K562 (cell line): ENCODE measurements at regions not wholly inside any gene's neighbourhood (a gene's known extent, or its start where the extent isn't known, plus 50 kb on each side); places are given as distances from the start of the nearest gene placed in this dataset.
"Not testable (repeated sequence)": the region's sequence is repeated elsewhere in the genome, so short reads cannot be mapped to it uniquely, and the experiment has no call there.

Experiments
- ATAC-seq: fragments of 200-7000 bp; cut with Tn5 transposase; 3 replicates; pipeline ENCODE4 v1.9.1; 2020; ENCODE audit warnings: moderate library complexity
- BruUV-seq: library from RNA; stranded (reverse); fragments of 400-500 nt; replicated peaks from 2 replicates; lab custom pipeline; 2021; lab: Mats Ljungman, UMichigan
- CTCF ChIA-PET: fragments of 300-600 bp; formaldehyde crosslinking; extraction: SDS; loops from one replicate; lab custom pipeline; 2021; ENCODE audit warnings: low intra/inter-chr PET ratio; lab: Yijun Ruan, JAX
- POLR2A ChIA-PET: fragments of 300-600, 350-650 bp; sonication (Branson Sonifier 250); formaldehyde crosslinking; extraction: SDS; loops from one replicate; lab custom pipeline; 2021; ENCODE audit warnings: antibody characterized with exemption, inconsistent platforms; lab: Yijun Ruan, JAX
- DNase-seq, 4 experiments: peaks; one replicate each; pipeline versions ENCODE4 v3.0.0 to v3.0.0-alpha.2; 2011 to 2018; ENCODE audit warnings: low spot score in 3 of 4, mixed read lengths in 3 of 4; ENCODE audit errors: extremely low read depth in 1 of 4
- FAIRE-seq: peaks from 2 replicates; lab custom pipeline; 2011; peaks lifted over from hg19 to GRCh38; lab: Jason Lieb, UNC
- H2AFZ ChIP-seq: 2 replicates; pipeline ENCODE4 v1.6.0; 2011; ENCODE audit warnings: low read depth, low read length, control low read depth, inconsistent platforms
- H3K27ac ChIP-seq: fragments of 200-600 bp; 3 replicates; pipeline ENCODE4 v1.8.0; 2011; ENCODE audit warnings: low read depth, mild to moderate bottlenecking, control low read depth, inconsistent platforms, low read length, moderate library complexity, mixed read lengths; ENCODE audit errors: extremely low read depth
- H3K27me3 ChIP-seq, 2 experiments: fragments of 300-600 bp in 1 of 2; 2 replicates in 1 of 2; 3 replicates in 1 of 2; pipeline versions ENCODE4 v1.6.0 to v1.8.0; 2011; ENCODE audit warnings: inconsistent platforms in 2 of 2, low read length in 2 of 2, mild to moderate bottlenecking in 1 of 2, mixed read lengths in 1 of 2, moderate library complexity in 1 of 2; ENCODE audit not compliant: control insufficient read depth in 2 of 2, insufficient read depth in 2 of 2
- H3K36me3 ChIP-seq: fragments of 300-600 bp; 3 replicates; pipeline ENCODE4 v1.8.0; 2011; ENCODE audit warnings: mild to moderate bottlenecking, low read length, inconsistent platforms; ENCODE audit not compliant: control insufficient read depth, insufficient read depth
- H3K4me1 ChIP-seq, 2 experiments: fragments of 200-600 bp in 1 of 2; replicated peaks in 1 of 2; 2 replicates in 1 of 2; 3 replicates in 1 of 2; pipeline versions ENCODE4 v1.5.1 to v1.8.0; 2011; ENCODE audit warnings: inconsistent platforms in 2 of 2, low read length in 2 of 2, mild to moderate bottlenecking in 1 of 2, mixed read lengths in 1 of 2, moderate library complexity in 1 of 2; ENCODE audit not compliant: control insufficient read depth in 2 of 2, insufficient read depth in 2 of 2
- H3K4me2 ChIP-seq: 2 replicates; pipeline ENCODE4 v1.6.1; 2011; ENCODE audit warnings: low read length, control low read depth, inconsistent platforms, mixed read lengths; ENCODE audit not compliant: insufficient read depth
- H3K4me3 ChIP-seq: fragments of 200-600 bp; sonication (generic), shearing (Covaris generic); 2 replicates; pipeline ENCODE4 v1.5.1; 2016; ENCODE audit warnings: control low read depth, inconsistent platforms
- H3K79me2 ChIP-seq: fragments of 200-600 bp; 3 replicates; pipeline ENCODE4 v1.8.0; 2011; ENCODE audit warnings: low read length, inconsistent platforms; ENCODE audit not compliant: control insufficient read depth, insufficient read depth
- H3K9ac ChIP-seq, 2 experiments: 2 replicates each; pipeline versions ENCODE4 v1.6.0 to v1.6.1; 2011; ENCODE audit warnings: low read depth in 2 of 2, low read length in 2 of 2, control low read depth in 1 of 2, inconsistent platforms in 1 of 2, mild to moderate bottlenecking in 1 of 2, mixed read lengths in 1 of 2; ENCODE audit not compliant: insufficient read depth in 1 of 2
- H3K9me1 ChIP-seq: one replicate; pipeline ENCODE4 v1.6.0; 2011; ENCODE audit warnings: inconsistent platforms, mild to moderate bottlenecking, low read length, moderate library complexity; ENCODE audit not compliant: control insufficient read depth, insufficient read depth
- H3K9me3 ChIP-seq: replicated peaks from 2 replicates; pipeline ENCODE4 v1.5.1; 2011; ENCODE audit warnings: low read depth, low read length, inconsistent platforms; ENCODE audit not compliant: control insufficient read depth, insufficient read depth
- H4K20me1 ChIP-seq: replicated peaks from 2 replicates; pipeline ENCODE4 v1.6.1; 2011; ENCODE audit warnings: low read length, inconsistent platforms, mixed read lengths; ENCODE audit not compliant: control insufficient read depth, insufficient read depth
- CTCF ChIP-seq, 3 experiments: IDR thresholded peaks in 2 of 3; conservative IDR thresholded peaks in 1 of 3; 2 replicates each; pipeline ENCODE4 v1.5.1; 2011 to 2012; ENCODE audit warnings: low read length in 3 of 3, mild to moderate bottlenecking in 3 of 3, control low read depth in 2 of 3, improper control_type of control experiment in 1 of 3, inconsistent platforms in 1 of 3, low read depth in 1 of 3, mixed read lengths in 1 of 3, moderate library complexity in 1 of 3; ENCODE audit not compliant: insufficient read depth in 2 of 3
- RAD21 ChIP-seq, 2 experiments: fragments of 250-450 bp in 1 of 2; fragments of 450-650 bp in 1 of 2; sonication (Bioruptor Pico) in 1 of 2; formaldehyde crosslinking in 1 of 2; IDR thresholded peaks in 1 of 2; conservative IDR thresholded peaks in 1 of 2; 2 replicates each; pipeline versions ENCODE4 v1.4.0 to v1.8.0; 2020 to 2022; ENCODE audit warnings: mild to moderate bottlenecking in 2 of 2, moderate library complexity in 1 of 2
- WGBS: fragments of 100-300 bp; shearing (Covaris generic); methylation state at CpG from one replicate; pipeline ENCODE4 v1.1.6; 2016; ENCODE audit warnings: low coverage, mixed read lengths; ENCODE audit not compliant: insufficient coverage; ENCODE audit errors: missing lambda C conversion rate; 5-methylcytosine and 5-hydroxymethylcytosine counted together
- in situ Hi-C: fragments of 300-500 bp; cut with MboI; formaldehyde crosslinking; loops from 4 replicates; pipeline ENCODE4 v1.15.0; 2018; ENCODE audit warnings: inconsistent platforms, mixed read lengths
- intact Hi-C: fragments of 100-400 bp; cut with micrococcal nuclease; formaldehyde crosslinking; loops from 2 replicates; pipeline ENCODE4 v1.14.2; 2022

- H3K4me2 ChIP-seq, H3K9ac ChIP-seq, H3K9me1 ChIP-seq, H3K27me3 ChIP-seq, H3K27ac ChIP-seq, H3K9me3 ChIP-seq, H3K79me2 ChIP-seq, ATAC-seq, H3K36me3 ChIP-seq, FAIRE-seq, H3K4me1 ChIP-seq, DNase-seq, BruUV-seq, H4K20me1 ChIP-seq, H2AFZ ChIP-seq, CTCF ChIA-PET, intact Hi-C loops, H3K4me3 ChIP-seq, POLR2A ChIA-PET: not testable (repeated sequence)
- in situ Hi-C loops = loop anchor here (10.0 kb wide), 1 partner anchor 1919 kb away; no protein-coding TSS in a partner anchor
- 0% methylated on average over 3 of the region's 4 CpGs for WGBS
- TF ChIP-seq CTCF (IDR thresholded peaks at IDR 0.05 in 2 of 3, conservative IDR thresholded peaks at IDR 0.05 in 1 of 3; ENCODE audit: insufficient read depth in 2 of 3, low read depth in 1 of 3, low read length in 3 of 3) (peak in 2 of 3 experiments; percentile 11 to 34; a peak in 2 of 6 replicates), RAD21 (CRISPR knock-in tag; conservative IDR thresholded peaks at IDR 0.05 in 1 of 2, IDR thresholded peaks at IDR 0.05 in 1 of 2) (peak in 1 of 2 experiments; percentile 11; a peak in 1 of 4 replicates)
These were observed 454.2 kb downstream of the TP53TG3F start for GRCh38 chr16:33913601-33914000.
